Activated CD4-positive, alpha-beta T cell treated with anti-CD3 and anti-CD28 coated beads, Interleukin-2, Interleukin-6, amounts not matched to agents 100 ng/mL and 50 ng/mL, durations not matched to agents 16 hours and 8 hours (primary cell): ENCODE measurements at regions not wholly inside any gene's neighbourhood (a gene's known extent, or its start where the extent isn't known, plus 50 kb on each side); places are given as distances from the start of the nearest gene placed in this dataset.

Source experiments
- DNase-seq: peaks from one replicate; pipeline ENCODE4 v3.0.0-alpha.2; 2020

- no peak for DNase-seq
These were observed 208.2 kb upstream of the MAP3K7 start for GRCh38 chr6:90795078-90795477.

GRCh38 chr6:90793771-90794170, 206.9 kb upstream of the MAP3K7 start:
- no peak for DNase-seq

- DNase-seq = no peak
These were observed 203.8 kb upstream of the MAP3K7 start for GRCh38 chr6:90790696-90791095.

GRCh38 chr6:90790058-90790457, 203.2 kb upstream of the MAP3K7 start:
- DNase-seq = no peak

- DNase-seq = no peak
These were observed 201.9 kb upstream of the MAP3K7 start for GRCh38 chr6:90788781-90789180.

- no peak for DNase-seq
These were observed 200.6 kb upstream of the MAP3K7 start for GRCh38 chr6:90787446-90787845.

- no peak for DNase-seq
These were observed 193.9 kb upstream of the MAP3K7 start for GRCh38 chr6:90780778-90781177.

GRCh38 chr6:90780141-90780540, 193.3 kb upstream of the MAP3K7 start:
- DNase-seq = no peak

- no peak for DNase-seq
These were observed 191.7 kb upstream of the MAP3K7 start for GRCh38 chr6:90778417-90779203.

- no peak for DNase-seq
These were observed 183.9 kb upstream of the MAP3K7 start for GRCh38 chr6:90770778-90771177.

GRCh38 chr6:90765895-90766294, 179.0 kb upstream of the MAP3K7 start:
- DNase-seq = no peak

GRCh38 chr6:90765491-90765890, 178.6 kb upstream of the MAP3K7 start:
- no peak for DNase-seq

- DNase-seq = no peak
These were observed 177.1 kb upstream of the MAP3K7 start for GRCh38 chr6:90764001-90764400.

GRCh38 chr6:90759664-90760063, 172.8 kb upstream of the MAP3K7 start:
- DNase-seq = no peak

GRCh38 chr6:90758741-90759140, 171.9 kb upstream of the MAP3K7 start:
- DNase-seq = no peak

- DNase-seq = no peak
These were observed 167.2 kb upstream of the MAP3K7 start for GRCh38 chr6:90753820-90754643.

GRCh38 chr6:90739802-90740201, 152.9 kb upstream of the MAP3K7 start:
- DNase-seq = no peak

GRCh38 chr6:90739339-90739738, 152.5 kb upstream of the MAP3K7 start:
- DNase-seq = no peak

GRCh38 chr6:90730151-90730673, 143.3 kb upstream of the MAP3K7 start:
- no peak for DNase-seq

- DNase-seq = no peak
These were observed 142.2 kb upstream of the MAP3K7 start for GRCh38 chr6:90729057-90729456.

GRCh38 chr6:90722648-90723047, 135.8 kb upstream of the MAP3K7 start:
- no peak for DNase-seq

GRCh38 chr6:90720404-90720803, 133.5 kb upstream of the MAP3K7 start:
- DNase-seq = no peak

GRCh38 chr6:90719321-90720195, 132.7 kb upstream of the MAP3K7 start:
- no peak for DNase-seq
